Fibroblast of the aortic adventitia (primary cell): ENCODE measurements at regions not wholly inside any gene's neighbourhood (a gene's known extent, or its start where the extent isn't known, plus 50 kb on each side); places are given as distances from the start of the nearest gene placed in this dataset.

Experiments used
- DNase-seq: peaks from one replicate; pipeline ENCODE4 v3.0.0-alpha.2; 2010; ENCODE audit warnings: low read depth
- H3K4me3 ChIP-seq: 2 replicates; pipeline ENCODE4 v1.5.1; 2011; ENCODE audit warnings: low read depth, mild to moderate bottlenecking, control low read depth, low read length, moderate library complexity
- TF ChIP-seq, protein P1 (sequence below): IDR thresholded peaks from 2 replicates; pipeline ENCODE4 v1.5.1; 2011; ENCODE audit warnings: mild to moderate bottlenecking, low read length, control low read depth, inconsistent platforms; ENCODE audit not compliant: insufficient read depth

- no peak overlapping the region for H3K4me3 ChIP-seq
- DNase-seq: no peak
- TF ChIP-seq, protein P1, sequence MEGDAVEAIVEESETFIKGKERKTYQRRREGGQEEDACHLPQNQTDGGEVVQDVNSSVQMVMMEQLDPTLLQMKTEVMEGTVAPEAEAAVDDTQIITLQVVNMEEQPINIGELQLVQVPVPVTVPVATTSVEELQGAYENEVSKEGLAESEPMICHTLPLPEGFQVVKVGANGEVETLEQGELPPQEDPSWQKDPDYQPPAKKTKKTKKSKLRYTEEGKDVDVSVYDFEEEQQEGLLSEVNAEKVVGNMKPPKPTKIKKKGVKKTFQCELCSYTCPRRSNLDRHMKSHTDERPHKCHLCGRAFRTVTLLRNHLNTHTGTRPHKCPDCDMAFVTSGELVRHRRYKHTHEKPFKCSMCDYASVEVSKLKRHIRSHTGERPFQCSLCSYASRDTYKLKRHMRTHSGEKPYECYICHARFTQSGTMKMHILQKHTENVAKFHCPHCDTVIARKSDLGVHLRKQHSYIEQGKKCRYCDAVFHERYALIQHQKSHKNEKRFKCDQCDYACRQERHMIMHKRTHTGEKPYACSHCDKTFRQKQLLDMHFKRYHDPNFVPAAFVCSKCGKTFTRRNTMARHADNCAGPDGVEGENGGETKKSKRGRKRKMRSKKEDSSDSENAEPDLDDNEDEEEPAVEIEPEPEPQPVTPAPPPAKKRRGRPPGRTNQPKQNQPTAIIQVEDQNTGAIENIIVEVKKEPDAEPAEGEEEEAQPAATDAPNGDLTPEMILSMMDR: no peak
These were observed 840.3 kb upstream of the ADGRL3 start for GRCh38 chr4:60359746-60360367.

GRCh38 chr4:60365176-60365575 is 835.0 kb upstream of the ADGRL3 start:
- H3K4me3 ChIP-seq: no peak overlapping the region
- DNase-seq: no peak
- TF ChIP-seq, protein P1: no peak

DNA sequence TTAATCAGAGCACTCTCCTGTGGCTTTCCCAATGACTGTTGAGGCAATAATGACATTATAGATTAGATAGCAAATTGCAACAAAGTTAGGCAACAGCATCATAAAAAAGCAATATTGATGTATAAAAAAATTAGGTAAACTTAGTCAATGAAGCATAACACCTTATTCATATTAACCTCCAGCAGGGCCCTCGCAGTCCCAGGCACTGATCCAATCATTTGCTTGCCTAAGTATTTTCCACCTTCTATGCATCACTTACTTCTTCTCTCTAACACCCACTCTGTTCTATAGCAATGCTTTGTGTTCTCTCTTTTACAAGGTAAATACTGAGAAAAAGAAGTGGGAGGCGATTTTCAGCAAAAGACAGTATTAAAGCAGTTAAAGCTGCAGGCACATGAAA is 833.5 kb upstream of the ADGRL3 start:
- TF ChIP-seq, protein P1: no peak
- no peak overlapping the region for H3K4me3 ChIP-seq

DNA sequence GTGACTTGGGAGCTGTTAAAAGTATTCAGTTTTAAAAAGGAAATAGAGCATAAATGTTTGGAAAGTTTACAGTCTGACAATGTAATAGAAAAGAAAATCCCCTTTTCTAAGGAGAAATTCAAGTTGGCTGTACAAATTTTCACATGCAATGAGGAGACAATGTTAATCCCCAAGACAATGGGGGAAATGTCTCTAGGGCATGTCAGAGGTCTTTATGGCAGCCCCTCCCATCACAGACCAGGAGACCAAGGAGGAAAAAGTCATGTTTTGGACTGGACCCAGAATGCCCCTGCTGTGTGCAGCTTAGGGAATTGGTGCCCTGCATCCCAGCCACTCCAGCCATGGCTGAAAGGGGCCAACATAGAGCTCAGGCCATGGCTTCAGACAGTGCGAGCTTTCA is 831.1 kb upstream of the ADGRL3 start:
- DNase-seq: no peak
- H3K4me3 ChIP-seq: no peak overlapping the region
- TF ChIP-seq, protein P1: no peak

More for the DNA sequence above, 833.5 kb upstream of the ADGRL3 start:
- no peak for DNase-seq

- TF ChIP-seq, protein P1: no peak
- no peak for DNase-seq
- no peak overlapping the region for H3K4me3 ChIP-seq
These were observed 822.1 kb upstream of the ADGRL3 start for GRCh38 chr4:60378010-60378409.

DNA sequence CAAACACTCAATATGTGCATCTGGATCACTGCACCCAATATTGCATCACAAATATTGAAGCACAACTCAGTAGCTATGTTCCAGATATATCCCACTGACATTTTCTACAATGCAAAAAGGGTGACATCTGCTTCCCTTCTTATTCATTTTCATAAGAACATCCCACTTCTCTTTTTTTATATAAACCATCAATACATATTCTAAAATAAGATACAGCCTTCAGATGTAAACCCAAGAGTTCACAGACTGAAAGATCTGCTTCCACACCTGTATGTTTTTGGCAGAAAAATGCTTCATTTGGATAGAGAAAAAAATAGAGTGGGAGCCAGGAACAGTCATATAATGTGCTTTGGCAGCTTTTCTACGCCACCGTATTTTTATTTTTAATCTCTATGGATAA is 815.6 kb upstream of the ADGRL3 start:
- TF ChIP-seq, protein P1: no peak
- no peak overlapping the region for H3K4me3 ChIP-seq
- DNase-seq: no peak

DNA sequence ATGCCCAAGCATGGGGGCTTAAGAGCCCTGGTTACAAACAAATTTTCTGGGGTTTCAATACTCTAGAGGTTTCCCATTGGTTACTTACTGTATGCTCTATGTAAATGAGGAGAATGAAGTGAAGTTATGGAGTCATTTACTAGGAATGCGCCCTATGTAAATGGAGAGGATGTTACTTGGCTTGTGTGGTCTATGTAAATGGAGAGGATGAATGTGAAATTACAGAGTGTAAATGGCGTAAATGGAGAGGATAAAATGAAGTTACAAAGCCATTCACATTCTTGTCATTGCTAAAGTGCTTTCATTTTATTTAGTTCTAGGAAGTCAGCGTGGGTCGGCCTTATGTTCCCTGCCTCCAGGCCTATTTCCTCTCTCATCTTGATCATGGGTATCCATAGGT is 810.5 kb upstream of the ADGRL3 start:
- no peak overlapping the region for H3K4me3 ChIP-seq
- no peak for DNase-seq
- TF ChIP-seq, protein P1: no peak
